CD4-positive, alpha-beta T cell treated with Interleukin-12 subunit alpha and Interleukin-12 subunit beta, for 1 hour (primary cell): ENCODE measurements at regions not wholly inside any gene's neighbourhood (a gene's known extent, or its start where the extent isn't known, plus 50 kb on each side); places are given as distances from the start of the nearest gene placed in this dataset.
"Not testable (repeated sequence)": the region's sequence is repeated elsewhere in the genome, so short reads cannot be mapped to it uniquely, and the experiment has no call there.

Experiments used
- DNase-seq: peaks from one replicate; pipeline ENCODE4 v3.0.0-alpha.2; 2020

DNA sequence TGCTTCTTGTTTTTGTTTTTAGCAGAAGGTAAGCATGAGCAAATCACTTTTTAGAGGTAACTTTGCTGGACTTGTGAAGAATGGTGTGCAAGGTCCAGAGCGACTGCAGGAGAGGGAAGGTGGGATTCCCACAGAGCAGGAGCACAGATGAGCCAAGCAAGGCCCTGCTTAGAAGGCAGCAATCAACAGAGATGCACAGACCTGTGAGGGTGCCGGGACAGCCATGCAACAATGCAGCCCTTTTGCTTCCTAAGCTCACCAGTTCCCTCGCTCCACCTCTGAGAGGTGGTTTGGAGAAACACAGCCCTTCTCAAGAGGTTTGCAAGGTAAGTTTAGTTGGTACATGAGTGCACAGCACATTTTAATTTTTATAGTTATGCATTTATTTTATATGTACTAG lies 85.1 kb upstream of the FBXO28 start:
- not testable (repeated sequence) for DNase-seq

DNA sequence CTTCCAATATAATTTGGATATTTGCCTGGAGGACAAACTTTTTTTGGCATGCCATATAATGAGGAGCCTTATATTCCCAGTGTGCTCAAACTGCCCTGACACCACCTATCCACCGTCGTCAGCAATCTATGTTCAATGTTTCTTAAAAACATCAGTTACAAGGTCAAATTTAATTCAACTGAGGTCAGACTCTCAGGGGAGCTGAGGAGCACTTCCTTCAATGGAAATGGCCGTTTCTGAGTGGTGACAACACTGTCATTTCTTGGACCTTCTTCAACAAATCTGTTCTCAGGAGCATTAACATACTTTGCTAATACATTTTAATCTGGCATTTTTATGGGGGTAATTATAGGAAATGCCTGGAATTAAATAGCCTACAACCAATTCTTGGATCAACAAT lies 90.8 kb upstream of the FBXO28 start:
- not testable (repeated sequence) for DNase-seq

DNA sequence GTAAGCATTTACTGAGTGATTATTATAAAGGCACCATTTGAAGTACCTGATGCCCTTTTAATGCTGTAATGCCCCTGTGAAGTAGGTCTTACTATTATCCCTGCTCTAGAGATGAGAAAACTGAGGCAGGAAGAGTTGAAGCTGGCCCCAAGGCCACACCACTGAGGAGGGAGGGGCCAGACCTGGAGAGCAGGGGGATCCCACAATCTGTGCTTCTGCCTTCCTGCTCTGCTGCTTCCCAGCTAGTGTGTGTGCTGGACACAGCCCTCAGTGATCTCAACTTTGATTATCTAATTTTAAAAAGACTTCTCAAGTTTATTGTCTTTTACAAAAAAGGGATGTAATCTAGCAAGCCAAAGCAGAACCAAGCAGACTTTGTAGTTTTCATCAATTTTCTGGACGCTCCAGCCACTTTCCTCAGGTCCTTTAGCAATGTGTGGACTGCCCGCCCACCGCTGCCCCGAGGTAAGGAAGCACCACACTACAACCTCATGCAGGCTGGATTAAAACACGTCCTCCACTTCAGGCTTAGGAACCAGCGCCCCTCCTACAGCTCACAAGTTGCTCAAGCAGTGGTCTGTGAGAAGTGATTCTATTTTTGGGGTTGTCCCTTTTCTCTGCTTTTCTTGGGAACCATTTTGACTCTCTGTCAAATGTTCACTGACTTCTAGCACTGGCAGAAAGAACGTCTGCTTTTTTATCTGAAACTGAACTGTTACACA lies 91.5 kb upstream of the FBXO28 start:
- DNase-seq: not testable (repeated sequence)

DNA sequence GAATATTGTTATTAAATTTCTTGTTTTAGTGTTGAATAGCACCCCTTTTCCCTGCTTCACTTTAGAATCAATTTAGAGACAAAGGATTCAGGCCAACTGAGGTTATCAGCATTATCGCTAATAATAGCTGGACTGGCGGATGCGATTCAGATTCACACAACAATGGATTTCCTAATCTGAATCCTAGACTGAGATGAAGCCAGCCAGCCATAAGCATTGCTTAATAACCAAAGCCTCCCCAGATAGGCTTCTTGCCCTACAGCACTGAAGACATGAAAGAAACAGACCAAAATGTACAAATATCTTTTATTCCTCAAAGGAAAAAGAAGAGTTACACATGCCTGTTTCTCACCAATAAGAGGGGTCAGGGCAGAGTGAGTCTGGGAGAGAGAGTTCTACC lies 94.0 kb upstream of the FBXO28 start:
- not testable (repeated sequence) for DNase-seq

DNA sequence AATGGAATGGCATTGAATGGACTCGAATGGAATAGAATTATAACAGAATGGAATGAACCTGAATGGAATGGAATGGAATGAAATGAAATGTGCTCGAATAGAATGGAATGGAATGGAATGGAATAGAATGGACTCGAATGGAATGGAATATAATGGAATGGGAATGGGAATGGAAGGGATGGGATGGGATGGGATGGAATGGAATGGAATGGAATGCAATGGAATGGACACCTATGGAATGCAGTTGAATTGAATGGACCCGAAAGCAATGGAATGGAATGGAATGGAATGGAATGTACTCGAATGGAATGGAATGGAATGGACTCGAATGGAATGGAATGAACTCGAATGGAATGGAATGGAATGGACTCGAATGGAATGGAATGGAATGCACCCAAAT lies 98.1 kb upstream of the FBXO28 start:
- DNase-seq: not testable (repeated sequence)

DNA sequence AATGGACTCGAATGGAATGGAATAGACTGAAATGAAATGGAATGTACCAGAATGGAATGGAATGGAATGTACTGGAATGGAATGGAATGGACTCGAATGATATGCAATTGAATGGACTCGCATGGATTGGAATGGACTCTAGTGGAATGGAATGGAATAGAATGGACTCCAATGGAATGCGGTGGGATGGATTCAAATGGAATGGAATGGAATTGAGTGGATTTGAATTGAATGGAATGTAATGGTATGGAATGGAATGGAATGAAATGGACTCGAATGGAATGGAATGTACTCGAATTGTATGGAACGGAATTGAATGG lies 99.6 kb upstream of the FBXO28 start:
- no peak for DNase-seq

DNA sequence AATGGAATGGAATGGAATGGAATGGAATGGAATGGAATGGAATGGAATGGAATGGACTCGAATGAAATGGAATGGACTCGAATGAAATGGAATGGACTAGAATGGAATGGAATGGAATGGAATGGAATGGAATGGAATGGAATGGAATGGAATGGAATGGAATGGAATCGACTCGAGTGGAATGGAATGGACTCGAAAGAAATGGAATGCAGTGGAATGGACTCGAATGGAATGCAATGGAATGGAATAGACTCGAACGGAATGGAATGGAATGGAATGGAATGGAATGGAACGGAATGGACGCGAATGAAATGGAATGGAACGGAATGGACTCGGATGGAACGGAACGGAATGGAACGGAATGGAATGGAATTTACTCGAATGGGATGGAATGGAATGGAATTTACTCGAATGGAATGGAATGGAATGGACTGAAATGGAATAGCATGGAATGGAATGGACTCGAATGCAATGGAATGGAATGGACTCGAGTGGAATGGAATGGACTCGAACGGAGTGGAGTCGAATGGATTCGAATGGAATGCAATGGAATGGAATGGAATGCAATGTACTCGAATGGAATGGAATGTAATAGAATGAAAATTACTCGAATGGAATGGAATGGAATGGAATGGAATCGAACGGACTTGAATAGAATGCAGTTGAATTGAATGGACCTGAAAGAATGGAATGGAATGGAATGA lies 100.1 kb upstream of the FBXO28 start:
- not testable (repeated sequence) for DNase-seq

DNA sequence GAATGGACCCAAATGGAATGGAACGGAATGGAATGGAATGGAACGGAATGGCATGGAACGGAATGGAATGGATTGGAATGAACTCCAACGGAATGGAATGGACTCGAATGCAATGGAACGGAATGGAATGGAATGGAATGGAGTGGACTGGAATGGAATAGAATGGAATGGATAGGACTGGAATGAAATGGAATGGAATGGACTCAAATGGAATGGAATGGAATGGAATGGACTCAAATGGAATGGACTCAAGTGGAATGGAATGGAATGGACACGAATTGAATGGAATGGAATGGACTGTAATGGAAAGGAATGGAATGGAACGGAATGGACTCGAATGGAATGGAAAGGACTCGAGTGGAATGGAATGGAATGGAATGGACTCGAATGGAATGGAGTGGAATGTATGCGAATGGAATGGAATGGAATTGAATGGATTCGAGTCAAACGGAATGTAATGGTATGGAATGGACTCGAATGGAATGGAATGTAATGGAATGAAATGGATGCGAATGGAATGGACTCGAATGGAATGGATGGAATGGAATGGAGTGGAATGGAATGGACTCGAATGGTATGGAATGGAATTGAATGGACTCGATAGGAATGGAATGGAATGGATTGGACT lies 101.0 kb upstream of the FBXO28 start:
- not testable (repeated sequence) for DNase-seq

DNA sequence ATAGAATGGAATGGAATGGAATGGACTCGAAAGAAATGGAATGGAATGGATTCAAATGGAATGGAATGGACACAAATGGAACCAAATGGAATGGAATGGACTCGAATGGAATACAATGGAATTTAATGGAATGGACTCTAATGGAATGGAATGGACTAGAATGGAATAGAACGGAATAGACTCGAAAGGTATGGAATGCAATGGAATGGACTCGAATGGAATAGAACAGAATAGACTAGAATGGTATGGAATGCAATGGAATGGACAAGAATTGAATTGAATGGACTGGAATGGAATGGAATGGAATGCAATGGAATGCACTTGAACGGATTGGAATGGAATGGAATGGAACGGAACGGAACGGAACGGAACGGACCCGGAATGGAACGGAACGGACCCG lies 101.7 kb upstream of the FBXO28 start:
- not testable (repeated sequence) for DNase-seq

DNA sequence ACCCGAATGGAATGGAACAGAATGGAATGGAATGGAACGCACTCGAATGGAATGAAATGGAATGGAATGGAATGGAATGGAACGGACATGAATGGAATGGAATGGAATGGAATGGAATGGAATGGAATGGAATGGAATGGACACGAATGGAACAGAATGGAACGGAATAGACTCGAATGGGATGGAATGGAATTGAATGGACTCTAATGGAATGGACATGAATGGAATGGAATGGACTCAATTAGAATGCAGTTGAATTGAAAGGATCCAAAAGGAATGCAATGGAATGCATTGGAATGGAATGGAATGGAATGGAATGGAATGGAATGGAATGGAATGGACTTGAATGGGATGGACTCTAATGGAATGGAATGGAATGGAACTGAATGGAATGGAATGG lies 102.2 kb upstream of the FBXO28 start:
- not testable (repeated sequence) for DNase-seq

DNA sequence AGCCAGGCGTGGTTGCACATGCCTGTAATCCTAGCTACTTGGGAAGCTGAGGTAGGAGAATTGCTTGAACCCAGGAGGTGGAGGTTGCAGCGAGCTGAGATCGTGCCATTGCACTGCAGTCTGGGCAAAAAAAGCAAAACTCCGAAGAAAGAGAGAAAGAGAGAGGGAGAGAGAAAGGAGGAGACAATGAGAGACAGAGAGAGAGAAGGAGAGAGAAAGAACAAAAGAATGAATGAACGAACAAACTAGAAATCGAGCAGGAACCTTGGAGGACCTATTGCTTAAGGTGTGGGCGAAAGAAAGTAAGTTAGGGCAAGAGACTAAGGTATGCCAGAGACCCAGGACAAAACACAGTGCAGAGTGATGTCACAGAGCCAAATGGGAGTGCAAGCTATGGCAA lies 102.8 kb upstream of the FBXO28 start:
- not testable (repeated sequence) for DNase-seq

DNA sequence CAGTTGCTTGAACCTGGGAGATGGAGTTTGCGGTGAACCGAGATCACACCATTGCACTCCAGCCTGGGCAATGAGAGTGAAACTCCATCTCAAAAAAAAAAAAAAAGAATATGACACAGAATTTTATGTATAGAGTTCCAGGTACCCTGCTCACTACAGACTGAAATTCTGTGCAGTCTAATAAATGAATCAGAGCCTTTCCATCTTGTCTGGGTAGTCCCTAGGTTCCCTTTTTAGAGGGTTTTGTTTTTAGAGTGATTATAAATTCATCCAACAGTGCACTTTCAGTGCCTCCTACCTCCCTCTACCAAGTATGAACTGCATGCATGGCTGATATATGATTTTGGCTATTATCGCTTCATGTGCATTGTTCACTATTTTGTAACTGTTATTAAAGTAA lies 107.9 kb upstream of the FBXO28 start:
- not testable (repeated sequence) for DNase-seq

DNA sequence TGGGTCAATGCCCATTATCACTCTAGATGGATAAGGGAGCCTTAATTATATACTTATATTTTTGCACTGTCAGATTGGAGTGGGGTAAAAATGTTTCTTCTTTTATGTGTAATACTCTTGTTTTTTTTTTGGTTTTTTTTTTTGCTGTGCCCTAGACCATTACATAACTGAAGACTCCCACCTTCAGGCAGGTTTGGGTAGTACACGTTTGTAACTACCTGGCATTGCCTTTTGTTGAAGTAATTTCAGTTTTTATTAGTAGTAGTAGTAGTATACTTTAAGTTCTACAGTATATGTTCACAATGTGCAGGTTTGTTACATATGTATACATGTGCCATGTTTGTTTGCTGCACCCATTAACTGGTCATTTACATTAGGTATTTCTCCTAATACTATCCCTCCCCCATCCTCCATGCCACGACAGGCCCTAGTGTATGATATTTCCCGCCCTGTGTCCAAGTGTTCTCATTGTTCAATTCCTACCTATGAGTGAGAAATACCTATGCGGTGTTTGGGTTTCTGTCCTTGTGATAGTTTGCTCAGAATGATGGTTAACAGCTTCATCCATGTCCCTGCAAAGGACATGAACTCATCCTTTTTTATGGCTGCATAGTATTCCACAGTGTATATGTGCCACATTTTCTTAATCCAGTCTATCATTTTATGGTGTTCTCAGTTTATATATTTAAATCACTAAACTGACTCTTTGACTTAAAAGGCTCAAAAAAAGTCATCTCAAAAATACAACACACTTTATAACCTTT lies 109.2 kb upstream of the FBXO28 start:
- peak; percentile 69 for DNase-seq

DNA sequence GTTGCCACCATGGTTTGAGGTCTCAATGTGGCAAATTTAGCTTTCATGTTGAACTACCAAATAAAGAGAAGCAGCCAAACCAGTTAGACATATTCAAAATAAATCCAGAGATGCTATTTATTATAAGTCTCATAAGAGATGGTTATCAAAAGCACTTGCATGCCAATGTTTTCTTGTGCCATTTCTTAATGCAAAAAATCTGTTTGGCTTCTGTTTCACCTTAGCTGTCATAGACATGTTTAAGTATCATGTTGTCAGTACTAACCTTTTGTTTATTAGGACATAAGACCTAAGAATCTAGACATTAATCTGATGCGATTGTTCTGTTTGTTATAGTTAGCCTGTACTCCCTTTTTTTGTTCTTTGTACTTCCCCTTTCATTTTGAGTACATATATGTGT lies 110.0 kb upstream of the FBXO28 start:
- DNase-seq: not testable (repeated sequence)

DNA sequence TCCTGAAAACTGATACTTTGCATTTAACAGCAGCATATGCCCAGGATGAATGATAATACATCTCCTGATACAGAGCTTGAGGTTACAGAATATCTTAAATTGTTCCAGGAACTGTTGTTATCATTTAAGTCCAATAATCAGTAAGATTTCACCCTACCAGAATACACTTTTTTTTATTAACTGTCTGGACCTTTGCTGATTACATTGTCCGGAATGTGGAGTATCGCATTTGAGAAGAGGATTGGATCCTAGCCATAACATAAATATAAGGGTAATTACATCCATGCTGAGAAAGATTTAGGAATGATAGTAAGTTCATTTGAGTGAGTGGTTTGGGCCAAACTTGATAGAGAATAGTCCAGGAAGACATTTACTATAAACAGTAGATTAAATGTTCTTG lies 112.2 kb upstream of the FBXO28 start:
- DNase-seq: not testable (repeated sequence)

DNA sequence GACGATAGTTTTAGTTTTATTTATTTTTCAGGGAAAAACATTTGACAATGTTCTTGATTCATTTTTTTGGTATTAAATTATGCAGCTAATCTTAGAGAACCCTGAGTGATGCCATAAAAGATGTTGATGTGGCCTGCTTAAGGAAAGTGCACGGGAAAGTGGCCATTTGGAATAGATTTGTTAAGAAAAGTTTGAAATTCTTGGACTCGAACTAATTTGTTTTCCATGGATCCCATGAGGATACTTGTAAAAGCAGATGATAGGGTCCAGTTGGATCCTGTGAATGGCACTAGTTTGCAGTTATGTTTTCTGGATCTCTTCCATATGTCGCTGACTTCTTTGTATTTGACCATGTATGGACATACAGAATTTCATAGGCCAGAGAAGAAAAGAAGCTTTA lies 114.2 kb upstream of the FBXO28 start:
- DNase-seq: not testable (repeated sequence)

DNA sequence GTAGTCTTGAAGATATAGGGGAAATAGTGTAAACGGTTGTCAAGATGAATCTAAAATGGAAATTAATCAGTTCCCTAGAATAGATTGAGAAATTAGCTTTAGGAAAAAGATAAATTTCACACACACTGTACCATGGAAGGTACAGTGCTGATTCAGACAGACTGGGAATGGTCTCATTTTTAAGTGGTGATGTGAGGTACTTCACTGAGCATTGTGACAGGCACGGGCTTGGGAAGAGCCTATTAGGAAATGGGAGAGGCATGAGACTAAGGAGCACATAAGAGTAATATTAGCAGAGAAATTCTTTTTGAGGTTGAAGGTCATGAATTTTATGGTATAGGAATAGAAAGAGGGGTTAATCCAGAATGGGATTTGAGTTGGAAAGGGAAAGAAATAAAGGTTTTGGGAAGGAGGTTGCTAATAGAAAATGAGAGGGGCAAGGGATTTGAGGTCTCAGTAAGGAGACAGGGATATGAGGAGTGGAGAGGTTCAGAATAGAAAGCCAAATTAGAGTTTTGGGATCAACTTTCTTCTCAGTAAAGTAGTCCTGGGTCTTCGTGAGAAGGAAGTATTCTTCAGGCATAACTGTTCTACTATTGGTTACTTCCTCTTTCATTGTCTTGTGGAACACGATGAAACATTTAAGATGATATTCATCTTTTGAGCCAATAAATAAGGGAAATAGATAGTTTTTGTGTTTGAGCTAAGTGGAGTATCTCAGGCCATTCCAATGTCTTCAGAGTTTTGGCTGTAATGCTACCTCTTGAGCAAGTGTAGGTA lies 115.0 kb upstream of the FBXO28 start:
- DNase-seq: not testable (repeated sequence)

DNA sequence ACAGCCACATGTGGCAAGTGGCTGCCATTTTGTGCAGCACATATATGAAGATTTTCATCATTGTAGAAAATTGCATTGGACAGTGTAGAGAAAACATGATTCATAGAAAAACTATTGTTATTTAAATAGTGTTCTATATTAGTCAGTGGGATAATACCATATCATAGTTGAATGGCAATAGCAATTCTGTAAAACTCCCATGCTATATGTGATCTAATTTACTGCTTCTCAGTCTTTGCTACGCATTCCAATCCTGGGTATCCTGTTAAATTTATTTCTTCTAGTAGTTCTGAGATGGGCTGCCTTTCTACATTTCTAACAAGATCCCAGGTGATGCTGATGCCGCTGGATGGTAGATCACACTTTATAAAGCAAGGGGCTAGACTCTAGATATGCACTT lies 117.5 kb upstream of the FBXO28 start:
- not testable (repeated sequence) for DNase-seq

DNA sequence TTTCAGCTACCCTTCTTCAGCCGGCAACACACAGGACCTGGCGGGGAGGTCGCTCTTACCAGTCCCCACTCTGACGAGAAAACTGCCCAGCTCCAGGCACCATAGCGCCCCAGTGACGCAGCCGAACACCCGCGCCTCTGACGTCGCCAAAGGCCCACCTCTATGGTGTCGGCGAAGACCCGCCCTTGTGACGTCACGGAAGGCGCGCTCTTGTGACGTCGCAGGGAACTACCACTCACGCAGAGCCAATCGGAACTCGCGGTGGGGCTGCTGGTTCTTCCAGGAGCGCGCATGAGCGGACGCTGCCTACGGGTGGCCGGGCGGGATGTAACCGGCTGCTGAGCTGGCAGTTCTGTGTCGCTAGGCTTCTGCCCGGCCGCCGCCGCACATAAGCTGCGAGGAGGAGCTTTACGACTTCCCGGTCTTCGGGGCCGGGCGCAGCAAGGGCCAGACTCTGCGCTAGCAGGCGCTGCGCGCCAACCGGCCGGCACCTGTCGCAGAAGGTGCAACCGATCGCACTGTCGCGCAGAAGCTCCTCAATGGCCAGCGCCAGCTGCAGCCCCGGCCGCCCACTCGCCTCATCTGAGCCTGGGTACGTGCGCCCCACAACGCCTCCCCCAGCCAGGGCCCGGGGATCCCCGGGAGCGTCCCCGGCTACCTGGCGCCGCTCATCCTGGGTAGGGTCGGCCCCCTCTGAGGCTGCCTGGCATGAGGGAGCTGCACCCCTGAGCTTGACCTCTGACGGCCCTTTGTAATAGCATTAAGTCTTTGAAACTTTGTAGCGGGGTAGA lies 121.3 kb upstream of the FBXO28 start:
- peak; percentile 100 for DNase-seq

DNA sequence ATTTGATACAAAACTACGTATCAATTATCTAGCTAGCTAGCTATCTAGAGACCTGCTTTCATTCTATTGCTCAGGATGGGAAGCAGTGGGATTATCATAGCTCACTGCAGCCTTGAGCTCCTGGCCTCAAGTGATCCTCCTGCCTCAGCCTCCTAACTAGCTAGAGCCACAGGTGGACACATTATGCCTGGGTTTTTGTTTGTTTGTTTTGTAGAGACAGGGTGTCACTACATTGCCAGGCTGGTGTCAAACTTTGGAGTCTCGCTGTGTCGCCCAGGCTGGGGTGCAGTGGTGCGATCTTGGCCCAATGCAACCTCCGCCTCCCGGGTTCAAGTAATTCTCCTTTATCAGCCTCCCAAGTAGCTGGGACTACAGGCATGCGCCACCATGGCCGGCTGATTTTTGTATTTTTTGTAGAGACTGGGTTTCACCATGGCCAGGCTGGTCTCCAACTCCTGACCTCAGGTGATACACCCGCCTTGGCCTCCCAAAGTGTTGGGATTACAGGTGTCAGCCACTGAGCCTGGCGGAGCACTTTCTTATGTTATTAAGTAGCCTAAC lies 122.5 kb upstream of the FBXO28 start:
- DNase-seq: not testable (repeated sequence)

DNA sequence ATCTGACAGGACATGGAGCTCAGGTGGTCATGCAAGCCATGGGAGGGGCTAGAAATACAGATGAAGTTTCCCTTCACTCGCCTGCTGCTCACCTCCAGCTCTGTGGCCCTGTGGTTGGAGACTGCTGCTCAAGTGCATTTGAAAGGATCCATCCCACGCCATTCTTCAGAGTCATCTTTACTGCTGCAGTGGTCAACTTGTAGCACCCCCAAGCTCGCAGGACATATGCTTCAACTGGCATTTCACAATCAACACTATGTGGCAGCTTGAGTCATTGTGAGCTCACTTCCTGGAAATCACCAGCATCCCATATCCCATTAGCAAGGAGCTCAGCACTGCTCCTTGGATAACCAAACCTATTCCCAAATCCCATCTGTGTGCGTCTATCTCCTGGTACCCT lies 116.2 kb upstream of the TP53BP2 start:
- DNase-seq: not testable (repeated sequence)
